ENCODE measurements at regions not wholly inside any gene's neighbourhood (a gene's known extent, or its start where the extent isn't known, plus 50 kb on each side); places are given as distances from the start of the nearest gene placed in this dataset.

DNA sequence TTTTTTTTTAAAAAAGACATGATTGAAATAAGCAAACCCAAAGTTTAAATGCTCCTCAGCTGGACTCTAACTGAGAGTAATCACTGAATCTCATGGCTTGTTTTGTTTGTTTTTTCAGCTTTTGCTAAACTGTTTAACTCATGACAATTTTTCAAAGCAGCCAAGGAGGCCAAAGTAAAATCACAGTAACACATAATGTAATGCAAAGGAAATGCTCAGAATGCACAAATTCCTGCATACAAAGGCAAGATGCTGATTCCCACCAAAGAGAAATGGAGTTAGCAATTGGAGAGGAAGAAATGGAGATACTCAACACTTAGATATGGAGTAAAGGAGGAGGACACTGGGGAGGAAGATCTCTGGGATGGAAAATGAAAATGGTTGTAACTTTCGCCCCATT is 126.2 kb upstream of the SOX5 start:
- H3K9me3 ChIP-seq (ENCODE audit: low read depth), result no peaks in the 10 kb centered on the region
- no peak overlapping the region for H3K4me3 ChIP-seq
- Mint-ChIP-seq H3K36me3 (peaks cover 5% of the 10 kb centered on the region), H3K27me3 (ENCODE audit: insufficient read depth, low read depth) (no peaks in the 10 kb centered on the region), H3K4me3 (no peak overlapping the region), H3K9me3 (no peaks in the 10 kb centered on the region), H3K27ac (peak overlapping the region; percentile 5), H3K4me1 (peaks cover 6% of the 10 kb centered on the region)
- peaks cover 34% of the 10 kb centered on the region for H3K4me1 ChIP-seq
- no peak for TF ChIP-seq EZH2 (IDR thresholded peaks at IDR 0.05)
- TF ChIP-seq, protein P1, sequence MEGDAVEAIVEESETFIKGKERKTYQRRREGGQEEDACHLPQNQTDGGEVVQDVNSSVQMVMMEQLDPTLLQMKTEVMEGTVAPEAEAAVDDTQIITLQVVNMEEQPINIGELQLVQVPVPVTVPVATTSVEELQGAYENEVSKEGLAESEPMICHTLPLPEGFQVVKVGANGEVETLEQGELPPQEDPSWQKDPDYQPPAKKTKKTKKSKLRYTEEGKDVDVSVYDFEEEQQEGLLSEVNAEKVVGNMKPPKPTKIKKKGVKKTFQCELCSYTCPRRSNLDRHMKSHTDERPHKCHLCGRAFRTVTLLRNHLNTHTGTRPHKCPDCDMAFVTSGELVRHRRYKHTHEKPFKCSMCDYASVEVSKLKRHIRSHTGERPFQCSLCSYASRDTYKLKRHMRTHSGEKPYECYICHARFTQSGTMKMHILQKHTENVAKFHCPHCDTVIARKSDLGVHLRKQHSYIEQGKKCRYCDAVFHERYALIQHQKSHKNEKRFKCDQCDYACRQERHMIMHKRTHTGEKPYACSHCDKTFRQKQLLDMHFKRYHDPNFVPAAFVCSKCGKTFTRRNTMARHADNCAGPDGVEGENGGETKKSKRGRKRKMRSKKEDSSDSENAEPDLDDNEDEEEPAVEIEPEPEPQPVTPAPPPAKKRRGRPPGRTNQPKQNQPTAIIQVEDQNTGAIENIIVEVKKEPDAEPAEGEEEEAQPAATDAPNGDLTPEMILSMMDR (IDR thresholded peaks at IDR 0.05), result no peak
- TF ChIP-seq EZH2phosphoT487 (IDR thresholded peaks at IDR 0.05), result no peak
- H3K27me3 ChIP-seq, result no peaks in the 10 kb centered on the region
- H3K9ac ChIP-seq, result no peak overlapping the region
- H4K20me1 ChIP-seq (ENCODE audit: low read depth), result no peaks in the 10 kb centered on the region
- DNase-seq (ENCODE audit: low spot score), result no peak
- H2AFZ ChIP-seq (replicated peaks), result peak overlapping the region; percentile 56
- no peak overlapping the region for H3K4me2 ChIP-seq
- H3K36me3 ChIP-seq, result no peaks in the 10 kb centered on the region
- no peaks in the 10 kb centered on the region for H3K79me2 ChIP-seq (ENCODE audit: low read depth)
- no peak overlapping the region for H3K27ac ChIP-seq
- peaks cover 10% of the 10 kb centered on the region for H3F3A ChIP-seq (ENCODE audit: low read depth)

DNA sequence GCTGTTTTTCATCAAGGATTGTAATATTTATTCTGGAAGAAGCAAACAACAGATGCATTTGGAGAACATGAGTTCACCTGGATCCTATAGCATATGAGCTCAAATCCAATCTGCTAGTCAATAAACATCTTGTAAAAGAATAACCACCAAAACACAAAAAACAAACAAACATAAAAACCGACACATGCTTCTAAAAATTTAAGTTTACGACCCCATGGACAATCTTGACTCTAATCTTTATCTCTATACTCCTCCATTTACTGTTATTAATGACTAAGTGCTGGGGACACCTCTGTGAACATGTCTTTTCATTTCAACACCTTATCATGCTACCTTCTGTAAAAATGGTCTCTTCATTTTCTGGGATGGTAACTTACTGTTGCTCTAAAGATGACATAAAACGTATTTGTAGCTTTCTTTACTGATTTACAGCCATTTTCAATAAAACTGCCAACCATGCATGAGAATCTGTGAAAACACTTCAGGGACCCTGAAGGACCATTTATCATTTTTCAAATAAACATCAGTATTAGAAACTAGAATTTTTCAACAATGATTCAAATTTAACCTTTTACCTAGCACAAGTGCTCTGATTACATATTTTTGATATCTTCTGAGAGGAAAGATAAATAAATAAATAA is 123.8 kb upstream of the SOX5 start:
- Histone ChIP-seq H3K27ac (no peak overlapping the region), H3K27me3 (no peaks in the 10 kb centered on the region), H3F3A (ENCODE audit: low read depth) (peaks cover 17% of the 10 kb centered on the region), H3K4me1 (peaks cover 33% of the 10 kb centered on the region), H3K9me3 (ENCODE audit: low read depth) (no peaks in the 10 kb centered on the region), H3K9ac (no peak overlapping the region), H2AFZ (replicated peaks) (no peak overlapping the region), H3K36me3 (no peaks in the 10 kb centered on the region), H3K4me2 (no peak overlapping the region), H3K79me2 (ENCODE audit: low read depth) (no peaks in the 10 kb centered on the region), H3K4me3 (no peak overlapping the region), H4K20me1 (ENCODE audit: low read depth) (no peaks in the 10 kb centered on the region)
- H3K4me3 Mint-ChIP-seq, result no peak overlapping the region
- no peaks in the 10 kb centered on the region for H3K9me3 Mint-ChIP-seq
- H3K36me3 Mint-ChIP-seq, result peaks cover 5% of the 10 kb centered on the region
- no peak for DNase-seq (ENCODE audit: low spot score)
- H3K27ac Mint-ChIP-seq, result no peak overlapping the region
- TF ChIP-seq EZH2 (IDR thresholded peaks at IDR 0.05) (no peak), EZH2phosphoT487 (IDR thresholded peaks at IDR 0.05) (no peak)
- TF ChIP-seq, protein P1 (IDR thresholded peaks at IDR 0.05), result no peak
- peaks cover 19% of the 10 kb centered on the region for H3K4me1 Mint-ChIP-seq
- H3K27me3 Mint-ChIP-seq (ENCODE audit: insufficient read depth, low read depth), result no peaks in the 10 kb centered on the region

DNA sequence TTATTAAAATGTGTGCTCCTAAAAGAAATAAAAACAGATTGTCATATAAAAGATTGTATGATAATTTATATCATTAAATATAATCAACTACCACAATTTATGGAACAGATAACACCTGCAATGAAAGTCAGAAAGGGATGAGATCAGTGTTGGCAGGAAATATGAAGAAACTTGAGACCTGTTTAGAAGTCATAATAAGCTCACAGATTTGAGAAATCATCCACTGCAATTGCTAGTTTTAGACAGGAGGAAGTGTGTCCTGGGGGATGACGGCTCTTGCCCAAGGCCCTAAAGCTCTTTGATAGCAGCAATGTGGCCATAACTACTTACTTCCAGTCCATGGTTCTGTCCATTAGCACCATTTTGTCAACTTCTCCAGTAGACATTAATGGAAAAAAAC is 122.8 kb upstream of the SOX5 start:
- Histone ChIP-seq H2AFZ (replicated peaks) (no peak overlapping the region), H3F3A (ENCODE audit: low read depth) (peaks cover 17% of the 10 kb centered on the region), H3K79me2 (ENCODE audit: low read depth) (no peaks in the 10 kb centered on the region), H3K9ac (no peak overlapping the region), H3K36me3 (no peaks in the 10 kb centered on the region), H3K9me3 (ENCODE audit: low read depth) (no peaks in the 10 kb centered on the region), H3K27ac (no peak overlapping the region), H3K4me1 (peaks cover 29% of the 10 kb centered on the region), H3K4me3 (no peak overlapping the region), H3K4me2 (no peak overlapping the region), H3K27me3 (no peaks in the 10 kb centered on the region), H4K20me1 (ENCODE audit: low read depth) (no peaks in the 10 kb centered on the region)
- Mint-ChIP-seq H3K27me3 (ENCODE audit: insufficient read depth, low read depth) (no peaks in the 10 kb centered on the region), H3K9me3 (no peaks in the 10 kb centered on the region), H3K4me1 (peaks cover 19% of the 10 kb centered on the region), H3K36me3 (peaks cover 5% of the 10 kb centered on the region), H3K27ac (no peak overlapping the region), H3K4me3 (no peak overlapping the region)
- DNase-seq (ENCODE audit: low spot score), result no peak
- TF ChIP-seq EZH2phosphoT487 (IDR thresholded peaks at IDR 0.05), result no peak
- TF ChIP-seq, protein P1 (IDR thresholded peaks at IDR 0.05), result no peak
- TF ChIP-seq EZH2 (IDR thresholded peaks at IDR 0.05), result no peak

All from neural progenitor cell (in vitro differentiated cells).